Brain pericyte (primary cell): ENCODE measurements at regions not wholly inside any gene's neighbourhood (a gene's known extent, or its start where the extent isn't known, plus 50 kb on each side); places are given as distances from the start of the nearest gene placed in this dataset.
"Not testable (repeated sequence)": the region's sequence is repeated elsewhere in the genome, so short reads cannot be mapped to it uniquely, and the experiment has no call there.

ENCODE experiments used
- DNase-seq: peaks from one replicate; pipeline ENCODE4 v3.0.0-alpha.2; 2012; ENCODE audit warnings: low read depth, low spot score

- no peak for DNase-seq
Measured at GRCh38 chr5:84961193-84961592, 576.5 kb upstream of the EDIL3 start.

- DNase-seq = no peak
Measured at GRCh38 chr5:84961903-84962302, 577.2 kb upstream of the EDIL3 start.

DNA sequence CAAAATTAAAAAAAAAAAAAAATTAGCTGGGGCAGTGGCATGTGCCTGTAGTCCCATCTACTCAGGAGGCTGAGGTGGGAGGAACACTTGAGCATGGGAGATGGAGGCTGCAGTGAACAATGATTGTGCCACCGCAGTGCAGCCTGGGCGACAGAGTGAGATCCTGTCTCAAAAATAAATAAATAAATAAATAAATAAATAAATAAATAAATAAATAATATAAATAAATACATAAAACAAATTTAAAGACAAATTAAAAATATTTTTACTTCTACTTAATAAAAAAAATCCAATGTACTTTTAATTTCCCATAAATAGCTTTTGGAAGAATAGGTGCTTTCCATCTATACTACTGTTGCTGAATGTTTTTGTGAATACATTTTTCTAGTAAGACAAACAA lies 598.4 kb upstream of the EDIL3 start:
- no peak for DNase-seq

DNA sequence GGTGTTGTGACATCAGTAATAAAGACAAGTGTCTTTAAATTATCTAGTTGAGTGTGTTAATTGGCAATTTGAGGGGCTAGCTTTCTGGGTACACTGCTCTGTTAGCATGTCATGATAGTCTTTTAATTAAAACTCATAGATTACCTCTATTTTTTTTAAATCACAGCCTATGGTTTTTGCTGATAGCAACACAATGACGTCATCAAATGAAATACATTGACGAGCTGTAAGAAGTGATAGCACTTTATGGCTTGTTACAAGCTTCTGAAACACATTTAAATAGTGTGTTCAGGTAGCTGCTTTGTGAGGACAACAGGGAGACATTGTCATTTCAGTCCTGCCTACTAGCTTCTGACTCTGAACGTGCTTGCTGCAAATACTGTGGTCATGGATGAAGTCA lies 600.5 kb upstream of the EDIL3 start:
- DNase-seq = no peak

- no peak for DNase-seq
Measured at GRCh38 chr5:84986688-84987087, 602.0 kb upstream of the EDIL3 start.

GRCh38 chr5:85000671-85001070 lies 616.0 kb upstream of the EDIL3 start:
- DNase-seq = no peak

DNA sequence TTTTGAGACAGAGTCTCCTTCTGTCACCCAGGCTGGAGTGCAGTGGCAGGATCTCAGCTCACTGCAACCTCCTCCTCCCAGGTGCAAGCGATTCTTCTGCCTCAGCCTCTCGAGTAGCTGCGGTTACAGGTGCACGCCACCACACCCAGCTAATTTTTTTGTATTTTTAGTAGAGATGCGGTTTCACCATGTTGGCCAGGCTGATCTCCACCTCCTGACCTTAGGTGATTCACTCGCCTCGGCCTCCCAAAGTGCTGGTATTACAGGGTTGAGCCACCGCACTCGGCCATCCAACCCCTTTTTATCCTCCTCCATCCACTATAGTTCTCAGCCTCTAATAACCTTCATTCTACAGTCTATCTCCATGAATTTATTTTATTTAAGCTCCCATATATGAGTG lies 617.3 kb upstream of the EDIL3 start:
- DNase-seq = not testable (repeated sequence)

- no peak for DNase-seq
Measured at GRCh38 chr5:85010014-85010562, 625.4 kb upstream of the EDIL3 start.

DNA sequence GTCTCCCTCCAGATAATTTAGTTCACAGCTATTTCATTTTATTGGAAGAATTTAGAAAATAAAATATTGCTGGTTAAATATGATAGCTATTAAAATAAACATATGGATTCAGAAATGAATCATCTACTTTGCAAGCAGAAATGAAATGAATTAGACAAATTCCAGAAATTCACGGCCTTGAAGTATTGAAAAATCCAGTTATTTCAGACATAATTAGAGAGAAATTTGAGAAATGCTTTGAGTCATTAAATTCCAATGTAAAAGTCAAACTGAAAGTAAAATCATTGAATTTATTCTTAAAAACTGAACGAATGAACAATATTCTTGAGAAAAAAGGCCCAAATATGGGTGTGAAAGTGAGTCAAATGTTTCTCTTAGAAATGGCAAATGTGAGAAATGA lies 632.6 kb upstream of the EDIL3 start:
- DNase-seq = no peak

- DNase-seq = no peak
Measured at GRCh38 chr5:85030316-85031084, 645.8 kb upstream of the EDIL3 start.

GRCh38 chr5:85049020-85049419 lies 664.3 kb upstream of the EDIL3 start:
- DNase-seq = peak; percentile 12

- DNase-seq = no peak
Measured at GRCh38 chr5:85052826-85053225, 668.1 kb upstream of the EDIL3 start.

GRCh38 chr5:85069659-85070640 lies 685.3 kb upstream of the EDIL3 start:
- no peak for DNase-seq

DNA sequence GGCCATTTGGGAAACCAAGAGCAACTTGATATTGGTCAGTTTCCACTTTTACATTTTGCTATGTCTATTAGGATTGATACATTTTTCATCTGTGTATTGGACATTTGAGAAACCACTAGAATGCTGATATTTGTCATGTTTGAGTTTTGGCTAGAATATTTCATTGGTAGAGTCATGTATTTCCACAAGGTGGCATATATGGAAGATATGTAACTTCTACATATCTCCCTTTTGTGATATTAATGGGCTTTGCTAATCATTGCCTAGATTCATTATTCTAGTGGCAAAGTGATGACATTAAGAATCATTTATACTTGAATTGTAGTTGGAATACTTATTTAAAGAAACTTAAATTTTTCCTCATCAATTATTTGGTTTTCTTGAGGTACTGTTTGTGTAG lies 692.9 kb upstream of the EDIL3 start:
- DNase-seq = no peak

DNA sequence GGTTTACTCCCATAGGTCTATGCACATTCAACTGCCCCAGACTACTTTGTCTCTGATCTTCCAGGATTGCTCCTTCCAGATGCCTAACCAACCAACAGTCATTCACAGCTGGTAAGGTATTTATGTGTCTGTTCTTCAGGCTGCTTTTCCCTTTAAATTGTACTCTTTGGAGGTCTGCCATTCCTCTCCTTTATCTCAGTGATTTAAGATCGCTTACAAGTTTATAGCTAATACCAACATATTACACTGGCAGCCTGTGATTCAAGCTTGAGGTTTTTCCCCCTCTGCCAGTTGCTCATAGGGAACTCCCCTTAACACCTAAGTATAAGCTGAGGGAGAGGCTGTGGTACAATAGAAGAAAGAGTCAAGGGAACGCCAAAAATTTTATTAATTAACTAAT lies 711.7 kb upstream of the EDIL3 start:
- DNase-seq = no peak

DNA sequence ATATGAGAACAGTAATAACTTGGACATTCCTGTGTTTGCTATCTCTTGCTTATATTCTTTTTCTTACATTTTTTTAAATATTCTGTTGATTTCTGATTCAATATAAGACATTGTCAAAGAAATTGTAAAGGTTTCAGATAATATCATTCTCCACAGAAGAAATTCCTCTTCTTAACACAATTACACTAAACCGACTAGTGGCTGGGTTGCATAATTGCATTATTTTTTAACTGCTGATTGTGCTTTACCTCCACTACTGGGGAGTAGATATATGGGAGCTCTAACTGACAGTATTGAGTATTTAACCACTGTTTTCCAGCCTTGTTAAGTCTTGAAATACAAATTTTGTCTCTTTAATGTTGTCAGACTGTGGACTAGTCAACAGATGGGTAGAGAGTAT lies 723.8 kb upstream of the EDIL3 start:
- no peak for DNase-seq

GRCh38 chr5:85109616-85110015 lies 724.9 kb upstream of the EDIL3 start:
- DNase-seq = no peak

- DNase-seq = no peak
Measured at GRCh38 chr5:85132269-85132668, 747.6 kb upstream of the EDIL3 start.

DNA sequence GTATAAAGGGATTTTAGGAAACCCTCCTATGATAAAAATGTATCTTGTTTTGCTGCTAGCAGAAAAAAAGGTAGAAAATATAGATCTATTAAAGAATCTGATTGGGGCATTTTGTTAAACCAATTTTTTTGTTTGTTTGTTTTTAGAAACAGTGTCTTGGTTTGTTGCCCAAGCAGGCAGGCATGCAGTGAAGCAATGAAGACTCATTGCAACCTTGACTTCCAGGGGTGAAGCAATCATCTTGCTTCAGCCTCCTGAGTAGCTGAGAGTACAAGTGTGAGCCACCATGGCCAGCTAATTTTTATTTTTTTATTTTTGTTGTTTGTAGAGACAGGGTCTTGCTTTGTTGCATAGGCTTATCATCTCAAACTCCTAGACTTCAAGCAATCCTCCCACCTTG lies 755.8 kb upstream of the EDIL3 start:
- DNase-seq = no peak

DNA sequence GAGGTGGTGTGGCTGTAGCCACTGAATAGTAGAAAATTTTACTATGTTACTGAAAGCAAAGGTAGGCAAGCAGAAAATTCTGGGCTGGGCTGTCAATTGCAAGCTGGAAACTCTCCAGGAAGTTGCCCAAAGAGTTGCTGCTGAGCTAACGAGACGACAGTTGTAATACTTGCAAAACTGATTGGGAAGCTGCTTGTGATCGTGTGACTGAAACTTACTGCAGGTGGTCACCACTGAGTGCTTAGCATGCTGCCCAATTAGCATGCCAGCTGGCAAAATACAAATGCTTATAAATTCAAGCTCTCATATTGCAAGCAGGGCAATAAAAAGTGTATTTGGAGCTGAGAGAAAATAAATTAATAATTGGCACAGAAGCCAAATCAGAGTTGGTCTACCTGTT lies 758.5 kb upstream of the EDIL3 start:
- DNase-seq = no peak

DNA sequence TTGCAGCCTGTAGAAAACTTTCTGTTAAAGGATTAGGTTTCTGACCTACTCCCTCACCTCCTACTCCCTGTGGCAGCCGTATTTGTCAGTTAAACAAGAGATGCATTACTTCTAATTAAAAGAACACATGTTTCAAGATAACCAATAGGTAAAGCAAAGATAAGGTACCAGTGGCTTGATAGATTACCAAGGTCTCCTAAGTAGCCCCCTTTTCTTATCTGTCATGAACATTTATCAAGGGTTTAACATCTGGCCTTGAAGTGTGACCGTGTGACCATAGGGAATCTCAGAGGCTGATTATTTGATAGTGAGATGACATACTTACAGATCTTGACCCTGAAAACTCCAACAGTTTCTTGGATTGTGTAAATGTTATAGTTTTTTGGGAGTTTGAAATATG lies 764.0 kb upstream of the EDIL3 start:
- no peak for DNase-seq

- DNase-seq = no peak
Measured at GRCh38 chr5:85159395-85159794, 774.7 kb upstream of the EDIL3 start.

DNA sequence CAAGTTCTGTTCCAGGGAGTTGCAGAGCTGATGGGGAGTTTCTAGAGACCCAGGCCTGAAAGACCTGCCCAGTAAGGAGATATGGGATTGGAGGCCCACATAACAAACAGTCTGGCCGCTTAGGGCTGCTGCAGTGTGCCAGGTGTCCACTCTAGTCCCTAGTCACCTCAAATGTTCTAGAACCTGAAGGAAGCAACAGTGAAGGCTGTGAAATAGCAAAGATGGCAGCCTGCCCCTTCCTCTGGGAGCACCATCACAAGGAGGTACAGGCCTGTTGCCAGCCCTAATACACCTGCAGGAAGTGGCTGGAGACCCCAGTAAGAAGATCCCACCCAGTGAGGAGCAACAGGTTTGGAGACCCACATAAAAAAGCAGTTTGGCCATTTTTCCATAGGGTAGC lies 783.8 kb upstream of the EDIL3 start:
- no peak for DNase-seq
